Mesothelial cell of epicardium (in vitro differentiated cells): ENCODE measurements at regions not wholly inside any gene's neighbourhood (a gene's known extent, or its start where the extent isn't known, plus 50 kb on each side); places are given as distances from the start of the nearest gene placed in this dataset.
A peak's percentile ranks its signal among the peaks of the same experiment; 100 is the strongest.

Experiments used
- DNase-seq, 2 experiments: peaks; one replicate each; pipeline ENCODE4 v3.0.0; 2021; ENCODE audit warnings: low spot score in 2 of 2; ENCODE audit not compliant: unreplicated experiment in 2 of 2
- H3K27ac Mint-ChIP-seq: 2 replicates; pipeline ENCODE4 v1.8.0; 2021; ENCODE audit warnings: mixed read lengths
- H3K27me3 Mint-ChIP-seq: 2 replicates; pipeline ENCODE4 v1.8.0; 2021; ENCODE audit warnings: low read depth, mixed read lengths
- H3K36me3 Mint-ChIP-seq: 2 replicates; pipeline ENCODE4 v1.8.0; 2021; ENCODE audit warnings: mixed read lengths
- H3K4me1 Mint-ChIP-seq: 2 replicates; pipeline ENCODE4 v1.8.0; 2021; ENCODE audit warnings: mixed read lengths
- H3K4me3 Mint-ChIP-seq: 2 replicates; pipeline ENCODE4 v1.8.0; 2021; ENCODE audit warnings: mild to moderate bottlenecking, moderate library complexity, mixed read lengths
- H3K9me3 Mint-ChIP-seq: 2 replicates; pipeline ENCODE4 v1.8.0; 2021; ENCODE audit warnings: mixed read lengths
- CTCF ChIP-seq: fragments of 200-600 bp; sonication (generic); IDR thresholded peaks from one replicate; pipeline ENCODE4 v1.5.0; 2021; ENCODE audit warnings: antibody characterized with exemption; ENCODE audit not compliant: unreplicated experiment

DNA sequence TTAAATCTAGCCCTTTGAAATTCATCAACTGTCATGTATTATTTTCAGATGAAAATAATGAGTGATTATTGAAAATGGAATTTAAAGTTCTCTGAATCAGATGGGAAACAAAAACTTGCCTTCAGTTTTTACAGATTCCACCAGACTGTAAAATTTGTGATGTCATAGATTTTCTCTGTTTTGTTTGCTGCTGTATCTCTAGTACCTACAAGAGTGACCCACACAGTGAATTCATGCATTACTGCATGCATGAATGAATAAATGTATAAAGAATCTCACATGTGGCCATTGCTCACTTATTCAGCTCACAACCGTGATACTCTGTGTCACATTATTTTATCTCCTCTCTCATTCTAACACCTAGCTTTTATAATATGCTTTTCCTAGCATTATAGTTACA is 532.2 kb upstream of the AGA start:
- no peaks in the 10 kb centered on the region for H3K27me3 Mint-ChIP-seq
- H3K27ac Mint-ChIP-seq, result no peak overlapping the region
- no peak overlapping the region for H3K4me3 Mint-ChIP-seq
- no peak for DNase-seq
- H3K9me3 Mint-ChIP-seq, result peaks cover 4% of the 10 kb centered on the region
- H3K4me1 Mint-ChIP-seq, result peaks cover 12% of the 10 kb centered on the region
- TF ChIP-seq CTCF, result no peak
- no peaks in the 10 kb centered on the region for H3K36me3 Mint-ChIP-seq

GRCh38 chr4:177975315-177975987 is 533.2 kb upstream of the AGA start:
- no peak for TF ChIP-seq CTCF
- no peaks in the 10 kb centered on the region for H3K36me3 Mint-ChIP-seq

DNA sequence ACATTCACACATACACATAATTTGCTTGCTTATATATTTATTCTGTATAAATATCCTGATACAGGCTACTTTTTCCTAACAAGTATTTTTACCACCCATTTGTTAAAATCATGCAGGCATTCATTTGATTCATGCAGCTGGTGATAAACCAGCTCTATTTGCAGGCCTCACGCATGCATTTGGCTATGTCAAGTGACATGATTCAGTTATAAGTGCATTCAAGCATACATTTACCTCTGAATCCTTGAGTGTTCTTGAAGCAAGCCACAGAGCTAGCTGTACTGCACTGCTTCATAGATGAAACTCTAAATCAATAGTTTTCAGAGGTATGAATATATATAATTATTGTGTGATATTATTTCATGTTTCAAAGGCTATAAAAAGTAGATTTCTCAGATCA is 544.0 kb upstream of the AGA start:
- Mint-ChIP-seq H3K4me3 (no peak overlapping the region), H3K27ac (no peak overlapping the region), H3K4me1 (peaks cover 12% of the 10 kb centered on the region)

More at GRCh38 chr4:177975315-177975987, 533.2 kb upstream of the AGA start:
- Mint-ChIP-seq H3K27ac (peak overlapping the region; percentile 16), H3K4me3 (no peak overlapping the region), H3K9me3 (peaks cover 4% of the 10 kb centered on the region), H3K4me1 (peaks cover 12% of the 10 kb centered on the region), H3K27me3 (no peaks in the 10 kb centered on the region)
- no peak for DNase-seq

DNA sequence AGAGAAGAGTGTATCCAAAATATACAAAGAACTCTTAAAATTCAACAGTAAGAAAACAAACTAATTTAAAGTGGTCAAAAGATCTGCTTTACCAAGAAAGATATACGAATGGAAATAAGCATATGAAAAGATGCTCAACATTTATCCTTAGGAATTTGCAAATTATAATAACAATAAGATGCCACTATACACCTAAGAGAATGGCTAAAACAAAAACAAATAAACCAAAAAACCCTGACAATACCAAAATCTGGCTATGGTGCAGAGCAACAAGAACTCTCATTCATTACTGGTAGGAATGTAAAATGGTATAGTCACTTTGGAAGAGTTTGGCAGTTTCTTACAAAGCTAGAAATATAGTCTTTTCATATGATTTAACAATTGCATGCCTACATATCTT is 545.7 kb upstream of the AGA start:
- Mint-ChIP-seq H3K4me3 (no peak overlapping the region), H3K4me1 (peaks cover 7% of the 10 kb centered on the region), H3K27me3 (no peaks in the 10 kb centered on the region), H3K36me3 (no peaks in the 10 kb centered on the region), H3K27ac (no peak overlapping the region), H3K9me3 (no peaks in the 10 kb centered on the region)
- no peak for DNase-seq
- TF ChIP-seq CTCF, result no peak

More for the DNA sequence above, 544.0 kb upstream of the AGA start:
- no peaks in the 10 kb centered on the region for H3K27me3 Mint-ChIP-seq
- no peak for TF ChIP-seq CTCF
- no peak for DNase-seq
- no peaks in the 10 kb centered on the region for H3K9me3 Mint-ChIP-seq
- no peaks in the 10 kb centered on the region for H3K36me3 Mint-ChIP-seq

DNA sequence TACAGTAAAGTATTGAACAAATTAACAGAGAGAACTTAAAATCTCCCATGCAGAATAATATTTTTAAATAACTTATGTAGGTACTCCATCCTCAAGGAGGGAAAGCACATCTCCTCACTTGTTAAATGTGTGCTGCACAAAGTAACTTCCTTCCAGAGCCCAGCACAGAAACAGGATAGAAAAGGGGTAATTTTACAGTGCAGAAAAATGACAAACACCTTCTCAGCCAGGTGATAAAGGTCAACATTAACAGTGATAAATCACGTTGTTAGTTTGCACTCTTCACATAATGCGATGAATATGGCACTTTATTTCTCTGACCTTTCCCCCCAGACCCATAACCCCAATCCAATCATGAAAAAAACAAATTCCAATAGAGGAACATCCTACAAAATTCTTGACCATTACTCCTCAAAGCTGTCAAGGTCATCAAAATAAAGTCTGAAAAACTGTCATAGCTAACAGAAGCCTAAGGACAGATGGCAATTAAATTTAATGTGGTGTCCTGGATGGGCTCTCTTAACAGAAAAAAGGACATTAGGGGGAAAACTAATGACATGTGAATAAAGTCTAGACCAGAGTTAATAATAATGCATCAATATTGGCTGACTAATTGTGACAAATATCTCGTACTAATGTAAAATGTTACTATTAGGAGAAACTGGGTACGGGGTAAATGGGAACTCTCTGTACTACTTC is 547.4 kb upstream of the AGA start:
- no peak for DNase-seq
- no peak for TF ChIP-seq CTCF
- H3K4me3 Mint-ChIP-seq, result no peak overlapping the region
- no peaks in the 10 kb centered on the region for H3K9me3 Mint-ChIP-seq
- no peak overlapping the region for H3K27ac Mint-ChIP-seq
- peaks cover 7% of the 10 kb centered on the region for H3K4me1 Mint-ChIP-seq
- H3K36me3 Mint-ChIP-seq, result no peaks in the 10 kb centered on the region
- H3K27me3 Mint-ChIP-seq, result no peaks in the 10 kb centered on the region
